WTC11 (cell line): ENCODE measurements at regions not wholly inside any gene's neighbourhood (a gene's known extent, or its start where the extent isn't known, plus 50 kb on each side); places are given as distances from the start of the nearest gene placed in this dataset.

Source experiments
- ATAC-seq: fragments of 200-7000 bp; cut with Tn5 transposase; 2 replicates; pipeline ENCODE4 v1.10.0; 2021; ENCODE audit warnings: mild to moderate bottlenecking, moderate library complexity
- CTCF ChIA-PET: fragments of 300-600 bp; sonication (Branson Sonifier 250); formaldehyde crosslinking; loops from one replicate; lab custom pipeline; 2021; ENCODE audit warnings: antibody characterized with exemption; lab: Charles Lee
- POLR2A ChIA-PET: fragments of 350-600 bp; sonication (Branson Sonifier 250); formaldehyde crosslinking; loops from one replicate; lab custom pipeline; 2021; ENCODE audit warnings: antibody characterized with exemption; lab: Charles Lee
- DNase-seq: peaks from one replicate; pipeline ENCODE4 v3.0.0; 2021; ENCODE audit warnings: low spot score
- H3K27ac Mint-ChIP-seq: 2 replicates; pipeline ENCODE4 v1.8.0; 2021; ENCODE audit warnings: mixed read lengths
- H3K27me3 Mint-ChIP-seq: 2 replicates; pipeline ENCODE4 v1.8.0; 2021; ENCODE audit warnings: low read depth, mild to moderate bottlenecking, moderate library complexity, mixed read lengths
- H3K36me3 Mint-ChIP-seq: 2 replicates; pipeline ENCODE4 v1.8.0; 2021; ENCODE audit warnings: mixed read lengths
- H3K4me1 Mint-ChIP-seq: 2 replicates; pipeline ENCODE4 v1.8.0; 2022; ENCODE audit warnings: mixed read lengths
- H3K4me3 Mint-ChIP-seq: 2 replicates; pipeline ENCODE4 v1.8.0; 2021; ENCODE audit warnings: mild to moderate bottlenecking, moderate library complexity, mixed read lengths
- H3K9me3 Mint-ChIP-seq: 2 replicates; pipeline ENCODE4 v1.8.0; 2021; ENCODE audit warnings: mixed read lengths
- ATF1 ChIP-seq: sonication (generic); formaldehyde crosslinking; IDR thresholded peaks from 2 replicates; pipeline ENCODE4 v1.8.1; 2023; ENCODE audit warnings: mild to moderate bottlenecking, moderate library complexity, missing genetic modification reagents
- FOXJ3 ChIP-seq: sonication (generic); formaldehyde crosslinking; IDR thresholded peaks from 2 replicates; pipeline ENCODE4 v1.9.0; 2021; ENCODE audit warnings: missing genetic modification reagents, mild to moderate bottlenecking, borderline replicate concordance
- GABPB1 ChIP-seq: sonication (generic); formaldehyde crosslinking; IDR thresholded peaks from 2 replicates; pipeline ENCODE4 v1.8.1; 2023; ENCODE audit warnings: mild to moderate bottlenecking, missing genetic modification reagents
- JUN ChIP-seq: sonication (generic); formaldehyde crosslinking; IDR thresholded peaks from 2 replicates; pipeline ENCODE4 v1.8.0; 2023; ENCODE audit warnings: mild to moderate bottlenecking, missing genetic modification reagents
- NFYB ChIP-seq: sonication (generic); formaldehyde crosslinking; conservative IDR thresholded peaks from 2 replicates; pipeline ENCODE4 v1.8.0; 2022; ENCODE audit warnings: low read depth, missing genetic modification reagents
- TEAD4 ChIP-seq: sonication (generic); formaldehyde crosslinking; IDR thresholded peaks from 2 replicates; pipeline ENCODE4 v1.8.0; 2022; ENCODE audit warnings: mild to moderate bottlenecking, missing genetic modification reagents
- ZNF416 ChIP-seq: fragments of 250-450 bp; sonication (Bioruptor Pico); IDR thresholded peaks from 2 replicates; pipeline ENCODE4 v1.9.0; 2021; ENCODE audit warnings: mild to moderate bottlenecking, inconsistent platforms
- ZNF671 ChIP-seq: fragments of 250-450 bp; sonication (Bioruptor Pico); IDR thresholded peaks from 2 replicates; pipeline ENCODE4 v1.8.0; 2021; ENCODE audit warnings: mild to moderate bottlenecking
- TF ChIP-seq, protein P1 (sequence below): sonication (generic); formaldehyde crosslinking; IDR thresholded peaks from 2 replicates; pipeline ENCODE4 v1.8.1; 2023; ENCODE audit warnings: mild to moderate bottlenecking, missing genetic modification reagents
- TF ChIP-seq, protein P2 (sequence below): sonication (generic); formaldehyde crosslinking; IDR thresholded peaks from 2 replicates; pipeline ENCODE4 v1.8.1; 2023; ENCODE audit warnings: mild to moderate bottlenecking, missing genetic modification reagents, borderline replicate concordance
- TF ChIP-seq, protein P3 (sequence below): fragments of 200-600 bp; IDR thresholded peaks from 2 replicates; pipeline ENCODE4 v1.8.0; 2022; ENCODE audit warnings: antibody characterized with exemption
- TF ChIP-seq, protein P4 (sequence below): sonication (generic); formaldehyde crosslinking; IDR thresholded peaks from 2 replicates; pipeline ENCODE4 v1.8.1; 2023; ENCODE audit warnings: mild to moderate bottlenecking, missing genetic modification reagents
- TF ChIP-seq, protein P5 (sequence below): sonication (generic); formaldehyde crosslinking; IDR thresholded peaks from 2 replicates; pipeline ENCODE4 v1.8.1; 2022; ENCODE audit warnings: low read depth, mild to moderate bottlenecking, moderate library complexity, missing genetic modification reagents, borderline replicate concordance

DNA sequence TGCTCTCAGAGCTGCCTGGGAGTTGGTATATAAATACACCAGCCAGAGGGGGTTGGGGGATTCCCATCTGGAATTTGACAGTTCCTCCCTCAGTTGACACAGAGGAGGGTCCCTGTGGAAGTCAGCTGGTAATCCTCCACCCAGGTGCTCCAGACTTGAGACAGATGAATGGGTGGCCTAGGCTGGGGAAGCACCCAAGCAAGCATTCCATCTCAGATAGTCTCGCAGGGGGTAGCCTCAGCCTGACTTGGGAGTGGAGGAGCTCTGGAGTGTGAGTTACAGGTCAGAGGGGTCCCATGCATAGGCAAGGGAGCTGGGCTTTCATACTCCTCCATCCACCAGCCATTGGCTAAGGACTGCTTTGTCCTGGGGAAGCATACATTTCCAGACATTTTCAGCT, 229.3 kb upstream of the BCOR start:
- no peaks in the 10 kb centered on the region; the same call in 1 of the 2 replicates for H3K27me3 Mint-ChIP-seq
- no peaks in the 10 kb centered on the region for H3K9me3 Mint-ChIP-seq
- POLR2A ChIA-PET: no interaction called here
- no peak for DNase-seq
- CTCF ChIA-PET: interaction anchor here (0.8 to 1.2 kb wide), 2 partner anchors 12 to 211 kb away, joined by 3 to 5 read pairs; no protein-coding TSS in a partner anchor
- TF ChIP-seq FOXJ3 (CRISPR knock-in tag) (no peak), GABPB1 (no peak), ATF1 (CRISPR knock-in tag) (no peak), ZNF671 (CRISPR knock-in tag) (no peak), TEAD4 (CRISPR knock-in tag) (no peak)
- TF ChIP-seq, protein P1, sequence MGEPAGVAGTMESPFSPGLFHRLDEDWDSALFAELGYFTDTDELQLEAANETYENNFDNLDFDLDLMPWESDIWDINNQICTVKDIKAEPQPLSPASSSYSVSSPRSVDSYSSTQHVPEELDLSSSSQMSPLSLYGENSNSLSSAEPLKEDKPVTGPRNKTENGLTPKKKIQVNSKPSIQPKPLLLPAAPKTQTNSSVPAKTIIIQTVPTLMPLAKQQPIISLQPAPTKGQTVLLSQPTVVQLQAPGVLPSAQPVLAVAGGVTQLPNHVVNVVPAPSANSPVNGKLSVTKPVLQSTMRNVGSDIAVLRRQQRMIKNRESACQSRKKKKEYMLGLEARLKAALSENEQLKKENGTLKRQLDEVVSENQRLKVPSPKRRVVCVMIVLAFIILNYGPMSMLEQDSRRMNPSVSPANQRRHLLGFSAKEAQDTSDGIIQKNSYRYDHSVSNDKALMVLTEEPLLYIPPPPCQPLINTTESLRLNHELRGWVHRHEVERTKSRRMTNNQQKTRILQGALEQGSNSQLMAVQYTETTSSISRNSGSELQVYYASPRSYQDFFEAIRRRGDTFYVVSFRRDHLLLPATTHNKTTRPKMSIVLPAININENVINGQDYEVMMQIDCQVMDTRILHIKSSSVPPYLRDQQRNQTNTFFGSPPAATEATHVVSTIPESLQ (CRISPR knock-in tag): no peak
- TF ChIP-seq, protein P2, sequence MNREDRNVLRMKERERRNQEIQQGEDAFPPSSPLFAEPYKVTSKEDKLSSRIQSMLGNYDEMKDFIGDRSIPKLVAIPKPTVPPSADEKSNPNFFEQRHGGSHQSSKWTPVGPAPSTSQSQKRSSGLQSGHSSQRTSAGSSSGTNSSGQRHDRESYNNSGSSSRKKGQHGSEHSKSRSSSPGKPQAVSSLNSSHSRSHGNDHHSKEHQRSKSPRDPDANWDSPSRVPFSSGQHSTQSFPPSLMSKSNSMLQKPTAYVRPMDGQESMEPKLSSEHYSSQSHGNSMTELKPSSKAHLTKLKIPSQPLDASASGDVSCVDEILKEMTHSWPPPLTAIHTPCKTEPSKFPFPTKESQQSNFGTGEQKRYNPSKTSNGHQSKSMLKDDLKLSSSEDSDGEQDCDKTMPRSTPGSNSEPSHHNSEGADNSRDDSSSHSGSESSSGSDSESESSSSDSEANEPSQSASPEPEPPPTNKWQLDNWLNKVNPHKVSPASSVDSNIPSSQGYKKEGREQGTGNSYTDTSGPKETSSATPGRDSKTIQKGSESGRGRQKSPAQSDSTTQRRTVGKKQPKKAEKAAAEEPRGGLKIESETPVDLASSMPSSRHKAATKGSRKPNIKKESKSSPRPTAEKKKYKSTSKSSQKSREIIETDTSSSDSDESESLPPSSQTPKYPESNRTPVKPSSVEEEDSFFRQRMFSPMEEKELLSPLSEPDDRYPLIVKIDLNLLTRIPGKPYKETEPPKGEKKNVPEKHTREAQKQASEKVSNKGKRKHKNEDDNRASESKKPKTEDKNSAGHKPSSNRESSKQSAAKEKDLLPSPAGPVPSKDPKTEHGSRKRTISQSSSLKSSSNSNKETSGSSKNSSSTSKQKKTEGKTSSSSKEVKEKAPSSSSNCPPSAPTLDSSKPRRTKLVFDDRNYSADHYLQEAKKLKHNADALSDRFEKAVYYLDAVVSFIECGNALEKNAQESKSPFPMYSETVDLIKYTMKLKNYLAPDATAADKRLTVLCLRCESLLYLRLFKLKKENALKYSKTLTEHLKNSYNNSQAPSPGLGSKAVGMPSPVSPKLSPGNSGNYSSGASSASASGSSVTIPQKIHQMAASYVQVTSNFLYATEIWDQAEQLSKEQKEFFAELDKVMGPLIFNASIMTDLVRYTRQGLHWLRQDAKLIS: no peak
- TF ChIP-seq, protein P3, sequence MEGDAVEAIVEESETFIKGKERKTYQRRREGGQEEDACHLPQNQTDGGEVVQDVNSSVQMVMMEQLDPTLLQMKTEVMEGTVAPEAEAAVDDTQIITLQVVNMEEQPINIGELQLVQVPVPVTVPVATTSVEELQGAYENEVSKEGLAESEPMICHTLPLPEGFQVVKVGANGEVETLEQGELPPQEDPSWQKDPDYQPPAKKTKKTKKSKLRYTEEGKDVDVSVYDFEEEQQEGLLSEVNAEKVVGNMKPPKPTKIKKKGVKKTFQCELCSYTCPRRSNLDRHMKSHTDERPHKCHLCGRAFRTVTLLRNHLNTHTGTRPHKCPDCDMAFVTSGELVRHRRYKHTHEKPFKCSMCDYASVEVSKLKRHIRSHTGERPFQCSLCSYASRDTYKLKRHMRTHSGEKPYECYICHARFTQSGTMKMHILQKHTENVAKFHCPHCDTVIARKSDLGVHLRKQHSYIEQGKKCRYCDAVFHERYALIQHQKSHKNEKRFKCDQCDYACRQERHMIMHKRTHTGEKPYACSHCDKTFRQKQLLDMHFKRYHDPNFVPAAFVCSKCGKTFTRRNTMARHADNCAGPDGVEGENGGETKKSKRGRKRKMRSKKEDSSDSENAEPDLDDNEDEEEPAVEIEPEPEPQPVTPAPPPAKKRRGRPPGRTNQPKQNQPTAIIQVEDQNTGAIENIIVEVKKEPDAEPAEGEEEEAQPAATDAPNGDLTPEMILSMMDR: no peak
- H3K4me3 Mint-ChIP-seq: no peak overlapping the region
- H3K36me3 Mint-ChIP-seq: no peaks in the 10 kb centered on the region
- no peak overlapping the region for H3K27ac Mint-ChIP-seq
- H3K4me1 Mint-ChIP-seq: peaks cover 21% of the 10 kb centered on the region
- ATAC-seq: no peak

DNA sequence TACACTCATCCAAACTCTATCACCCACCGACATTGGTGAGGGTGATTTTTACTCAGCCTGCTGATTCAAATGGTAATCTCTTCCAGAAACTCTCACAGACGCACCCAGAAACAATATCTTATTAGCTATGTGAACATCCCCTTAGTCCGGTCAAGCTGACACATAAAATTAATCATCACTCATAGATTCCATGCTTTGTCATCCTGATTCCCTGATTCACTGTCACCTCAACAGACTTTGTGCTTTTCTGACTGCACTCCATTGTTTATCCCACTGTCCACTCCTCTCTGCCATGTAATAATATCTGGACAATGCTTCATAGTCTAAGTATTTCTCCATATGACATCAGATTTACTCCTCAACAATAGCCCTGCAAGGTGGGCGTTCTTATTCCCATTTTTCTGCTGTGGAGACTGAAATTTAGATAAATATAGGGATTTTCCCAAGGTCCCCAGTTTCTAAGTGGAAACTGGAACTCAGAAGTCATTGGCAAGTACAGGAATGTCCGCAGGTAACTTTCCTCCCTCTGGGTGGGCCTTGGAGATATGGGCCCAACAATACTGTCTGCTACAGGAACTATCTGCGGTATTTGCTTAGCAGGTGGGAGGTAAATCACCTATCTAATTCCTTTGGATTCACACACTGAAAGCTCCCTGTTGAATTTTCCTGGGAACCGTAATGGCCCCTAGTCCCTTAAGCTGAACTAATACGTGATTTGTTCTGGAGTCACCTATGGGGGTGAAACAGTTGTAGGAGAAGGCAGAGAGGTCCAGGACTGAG, 228.6 kb upstream of the BCOR start:
- Mint-ChIP-seq H3K27ac (no peak overlapping the region), H3K36me3 (no peaks in the 10 kb centered on the region), H3K4me1 (peaks cover 21% of the 10 kb centered on the region), H3K4me3 (no peak overlapping the region), H3K9me3 (peaks cover under 1% of the 10 kb centered on the region; the same call in 1 of the 2 replicates), H3K27me3 (no peaks in the 10 kb centered on the region; the same call in 1 of the 2 replicates)
- ATAC-seq (peak; percentile 46), DNase-seq (no peak)
- POLR2A ChIA-PET: no interaction called here
- TF ChIP-seq GABPB1 (no peak), JUN (CRISPR knock-in tag) (no peak), NFYB (CRISPR knock-in tag) (no peak), ZNF416 (no peak)
- TF ChIP-seq, protein P4, sequence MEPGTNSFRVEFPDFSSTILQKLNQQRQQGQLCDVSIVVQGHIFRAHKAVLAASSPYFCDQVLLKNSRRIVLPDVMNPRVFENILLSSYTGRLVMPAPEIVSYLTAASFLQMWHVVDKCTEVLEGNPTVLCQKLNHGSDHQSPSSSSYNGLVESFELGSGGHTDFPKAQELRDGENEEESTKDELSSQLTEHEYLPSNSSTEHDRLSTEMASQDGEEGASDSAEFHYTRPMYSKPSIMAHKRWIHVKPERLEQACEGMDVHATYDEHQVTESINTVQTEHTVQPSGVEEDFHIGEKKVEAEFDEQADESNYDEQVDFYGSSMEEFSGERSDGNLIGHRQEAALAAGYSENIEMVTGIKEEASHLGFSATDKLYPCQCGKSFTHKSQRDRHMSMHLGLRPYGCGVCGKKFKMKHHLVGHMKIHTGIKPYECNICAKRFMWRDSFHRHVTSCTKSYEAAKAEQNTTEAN: no peak
- CTCF ChIA-PET: interaction anchor here (0.8 to 1.2 kb wide), 2 partner anchors 12 to 212 kb away, joined by 3 to 5 read pairs; no protein-coding TSS in a partner anchor

DNA sequence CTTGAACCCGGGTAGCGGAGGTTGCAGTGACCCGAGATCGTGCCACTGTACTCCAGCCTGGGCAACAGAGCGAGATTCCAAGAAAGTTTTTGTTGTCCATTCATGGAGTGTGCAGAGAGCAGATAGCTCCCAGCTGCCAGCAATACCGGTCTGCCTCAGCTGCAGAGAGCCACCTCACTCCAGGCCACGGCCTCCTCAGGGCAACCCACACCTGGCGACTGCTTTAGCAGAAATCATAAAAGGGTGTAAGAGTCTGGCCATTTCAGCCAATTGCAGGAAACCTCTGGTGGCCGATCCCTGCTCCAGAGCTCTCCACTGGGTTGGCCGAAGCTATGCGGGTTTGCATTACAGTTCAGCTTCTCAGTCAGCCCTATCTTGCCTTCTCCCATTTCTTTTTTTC, 227.4 kb upstream of the BCOR start:
- DNase-seq (no peak), ATAC-seq (no peak)
- peaks cover 6% of the 10 kb centered on the region; the same call in 1 of the 2 replicates for H3K36me3 Mint-ChIP-seq
- no peaks in the 10 kb centered on the region; the same call in 1 of the 2 replicates for H3K27me3 Mint-ChIP-seq
- peaks cover 21% of the 10 kb centered on the region for H3K4me1 Mint-ChIP-seq
- H3K27ac Mint-ChIP-seq: no peak overlapping the region
- ChIA-PET POLR2A (no interaction called here), CTCF (no interaction called here)
- peaks cover 11% of the 10 kb centered on the region for H3K9me3 Mint-ChIP-seq
- H3K4me3 Mint-ChIP-seq: no peak overlapping the region
- TF ChIP-seq NFYB (CRISPR knock-in tag): no peak
- TF ChIP-seq, protein P5, sequence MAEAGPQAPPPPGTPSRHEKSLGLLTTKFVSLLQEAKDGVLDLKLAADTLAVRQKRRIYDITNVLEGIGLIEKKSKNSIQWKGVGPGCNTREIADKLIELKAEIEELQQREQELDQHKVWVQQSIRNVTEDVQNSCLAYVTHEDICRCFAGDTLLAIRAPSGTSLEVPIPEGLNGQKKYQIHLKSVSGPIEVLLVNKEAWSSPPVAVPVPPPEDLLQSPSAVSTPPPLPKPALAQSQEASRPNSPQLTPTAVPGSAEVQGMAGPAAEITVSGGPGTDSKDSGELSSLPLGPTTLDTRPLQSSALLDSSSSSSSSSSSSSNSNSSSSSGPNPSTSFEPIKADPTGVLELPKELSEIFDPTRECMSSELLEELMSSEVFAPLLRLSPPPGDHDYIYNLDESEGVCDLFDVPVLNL: no peak
